IMR-90 (cell line): ENCODE measurements at regions not wholly inside any gene's neighbourhood (a gene's known extent, or its start where the extent isn't known, plus 50 kb on each side); places are given as distances from the start of the nearest gene placed in this dataset.

Source experiments
- ATAC-seq: fragments of 200-7000 bp; cut with Tn5 transposase; 2 replicates; pipeline ENCODE4 v1.9.1; 2020; ENCODE audit warnings: low read depth, mild to moderate bottlenecking, moderate library complexity
- BruUV-seq: library from RNA; stranded (reverse); fragments of 400-500 nt; replicated peaks from 2 replicates; lab custom pipeline; 2021; lab: Mats Ljungman, UMichigan
- CTCF ChIA-PET: fragments of 300-600 bp; formaldehyde crosslinking; extraction: SDS; loops from one replicate; lab custom pipeline; 2021; ENCODE audit warnings: antibody characterized with exemption; lab: Yijun Ruan, JAX
- POLR2A ChIA-PET: fragments of 300-600 bp; sonication (Branson Sonifier 250); formaldehyde crosslinking; loops from one replicate; lab custom pipeline; 2022; ENCODE audit warnings: antibody characterized with exemption; ENCODE audit not compliant: unreplicated experiment; lab: Charles Lee
- DNase-seq: peaks from one replicate; pipeline ENCODE4 v3.0.0; 2013
- H2AFZ ChIP-seq: replicated peaks from 2 replicates; pipeline ENCODE3; 2013; ENCODE audit warnings: low read length, mild to moderate bottlenecking; ENCODE audit not compliant: poor library complexity
- H2AK5ac ChIP-seq: 2 replicates; pipeline ENCODE4 v1.6.1; 2013; ENCODE audit warnings: low read depth, low read length, inconsistent platforms
- H2AK9ac ChIP-seq: replicated peaks from 2 replicates; pipeline ENCODE3; 2013; ENCODE audit warnings: mild to moderate bottlenecking, low read depth, low read length, moderate library complexity; ENCODE audit not compliant: poor library complexity
- H2BK120ac ChIP-seq: 2 replicates; pipeline ENCODE4 v1.6.1; 2013; ENCODE audit warnings: low read depth, low read length, inconsistent platforms
- H2BK15ac ChIP-seq: 3 replicates; pipeline ENCODE4 v1.6.1; 2013; ENCODE audit warnings: low read depth, low read length, inconsistent platforms
- H2BK20ac ChIP-seq: 2 replicates; pipeline ENCODE4 v1.6.1; 2013; ENCODE audit warnings: low read depth, mild to moderate bottlenecking, inconsistent platforms, low read length, moderate library complexity
- H2BK5ac ChIP-seq: 2 replicates; pipeline ENCODE4 v1.6.1; 2013; ENCODE audit warnings: mild to moderate bottlenecking, low read depth, low read length, inconsistent platforms; ENCODE audit not compliant: poor library complexity, severe bottlenecking
- H3K14ac ChIP-seq: replicated peaks from 2 replicates; pipeline ENCODE4 v1.6.1; 2013; ENCODE audit warnings: low read depth, low read length, inconsistent platforms
- H3K18ac ChIP-seq: 2 replicates; pipeline ENCODE4 v1.6.1; 2013; ENCODE audit warnings: low read depth, low read length, control low read depth
- H3K23ac ChIP-seq: 2 replicates; pipeline ENCODE4 v1.6.1; 2013; ENCODE audit warnings: low read depth, low read length, inconsistent platforms
- H3K27ac ChIP-seq: 2 replicates; pipeline ENCODE4 v1.5.1; 2013; ENCODE audit warnings: mild to moderate bottlenecking, control low read depth, low read length; ENCODE audit not compliant: insufficient read depth
- H3K27me3 ChIP-seq: 2 replicates; pipeline ENCODE4 v1.6.1; 2013; ENCODE audit warnings: low read length; ENCODE audit not compliant: control insufficient read depth, insufficient read depth
- H3K36me3 ChIP-seq: 2 replicates; pipeline ENCODE4 v1.6.1; 2013; ENCODE audit warnings: low read length, mixed read lengths; ENCODE audit not compliant: control insufficient read depth, insufficient read depth
- H3K4ac ChIP-seq: 2 replicates; pipeline ENCODE4 v1.6.1; 2013; ENCODE audit warnings: low read depth, low read length, inconsistent platforms
- H3K4me1 ChIP-seq: 2 replicates; pipeline ENCODE4 v1.6.1; 2013; ENCODE audit warnings: low read length, mixed read lengths; ENCODE audit not compliant: control insufficient read depth, insufficient read depth
- H3K4me2 ChIP-seq: 2 replicates; pipeline ENCODE4 v1.6.1; 2013; ENCODE audit warnings: low read depth, mild to moderate bottlenecking, control low read depth, low read length, moderate library complexity
- H3K4me3 ChIP-seq: 2 replicates; pipeline ENCODE4 v1.5.1; 2013; ENCODE audit warnings: low read depth, mild to moderate bottlenecking, control low read depth, low read length, moderate library complexity; ENCODE audit not compliant: insufficient read depth
- H3K56ac ChIP-seq: 2 replicates; pipeline ENCODE4 v1.6.1; 2013; ENCODE audit warnings: low read length, inconsistent platforms; ENCODE audit not compliant: insufficient read depth; ENCODE audit errors: extremely low read depth
- H3K79me1 ChIP-seq, 2 experiments: 2 replicates each; pipeline ENCODE4 v1.6.1; 2013; ENCODE audit warnings: low read length in 2 of 2, inconsistent platforms in 1 of 2, low read depth in 1 of 2
- H3K9ac ChIP-seq: 2 replicates; pipeline ENCODE4 v1.6.1; 2013; ENCODE audit warnings: low read depth, low read length, control low read depth
- H3K9me1 ChIP-seq: 2 replicates; pipeline ENCODE4 v1.6.1; 2013; ENCODE audit warnings: low read length, inconsistent platforms; ENCODE audit not compliant: insufficient read depth
- H3K9me3 ChIP-seq: 2 replicates; pipeline ENCODE4 v1.6.1; 2013; ENCODE audit warnings: low read length; ENCODE audit not compliant: control insufficient read depth, insufficient read depth
- H4K20me1 ChIP-seq: 2 replicates; pipeline ENCODE4 v1.6.1; 2013; ENCODE audit warnings: low read length, inconsistent platforms; ENCODE audit not compliant: insufficient read depth
- H4K5ac ChIP-seq: 2 replicates; pipeline ENCODE4 v1.6.1; 2013; ENCODE audit warnings: mild to moderate bottlenecking, low read depth, low read length, control low read depth
- H4K8ac ChIP-seq, 2 experiments: 2 replicates each; pipeline ENCODE4 v1.6.1; 2013; ENCODE audit warnings: low read depth in 2 of 2, low read length in 2 of 2, control low read depth in 1 of 2, inconsistent platforms in 1 of 2
- H4K91ac ChIP-seq: 2 replicates; pipeline ENCODE4 v1.6.1; 2013; ENCODE audit warnings: low read depth, low read length, inconsistent platforms; ENCODE audit not compliant: insufficient read depth
- CEBPB ChIP-seq: IDR thresholded peaks from 2 replicates; pipeline ENCODE4 v1.6.1; 2012; ENCODE audit warnings: low read depth, low read length, improper control_type of control experiment
- CHD1 ChIP-seq: IDR thresholded peaks from 2 replicates; pipeline ENCODE4 v1.6.1; 2012; ENCODE audit warnings: low read depth, low read length, improper control_type of control experiment
- FOS ChIP-seq: fragments of 150-350 bp; IDR thresholded peaks from 2 replicates; pipeline ENCODE4 v1.6.1; 2016; ENCODE audit warnings: low read depth, low read length
- MAFK ChIP-seq: IDR thresholded peaks from 2 replicates; pipeline ENCODE4 v1.6.1; 2012; ENCODE audit warnings: low read depth, low read length, improper control_type of control experiment
- MXI1 ChIP-seq: IDR thresholded peaks from 2 replicates; pipeline ENCODE4 v1.6.1; 2012; ENCODE audit warnings: low read depth, mild to moderate bottlenecking, low read length, moderate library complexity, borderline replicate concordance
- NFE2L2 ChIP-seq: fragments of 150-350 bp; IDR thresholded peaks from 2 replicates; pipeline ENCODE4 v1.6.1; 2016; ENCODE audit warnings: low read depth, mild to moderate bottlenecking, low read length
- POLR2A ChIP-seq: IDR thresholded peaks from 2 replicates; pipeline ENCODE4 v1.6.1; 2012; ENCODE audit warnings: mild to moderate bottlenecking, low read depth, low read length
- WGBS, 2 experiments: methylation state at CpG; one replicate each; pipeline versions ENCODE4 v1.1.5 to v1.1.7; 2013; ENCODE audit warnings: missing lambda C conversion rate in 2 of 2; ENCODE audit not compliant: insufficient read length in 1 of 2; ENCODE audit errors: extremely low coverage in 2 of 2; 5-methylcytosine and 5-hydroxymethylcytosine counted together
- dilution Hi-C: fragments of 300-500 bp; cut with HindIII; formaldehyde crosslinking; loops from one replicate; pipeline ENCODE4 v1.14.3; 2018; ENCODE audit warnings: low sequenced_read_pairs; ENCODE audit not compliant: unreplicated experiment
- in situ Hi-C: fragments of 300-500 bp; cut with MboI; formaldehyde crosslinking; loops from 3 replicates; pipeline ENCODE4 v1.14.3; 2019; ENCODE audit warnings: low sequenced_read_pairs, inconsistent platforms, mixed read lengths
- intact Hi-C: fragments of 100-400 bp; cut with micrococcal nuclease; formaldehyde crosslinking; loops from 2 replicates; pipeline ENCODE4 v1.10.0; 2022
- TF ChIP-seq, protein P1 (sequence below): conservative IDR thresholded peaks from 2 replicates; pipeline ENCODE4 v1.5.1; 2012; ENCODE audit warnings: mild to moderate bottlenecking, low read depth, low read length, improper control_type of control experiment
- TF ChIP-seq, protein P2 (sequence below): fragments of 150-350 bp; IDR thresholded peaks from 2 replicates; pipeline ENCODE4 v1.6.1; 2017; ENCODE audit warnings: mild to moderate bottlenecking, antibody characterized with exemption, low read length, low read depth

DNA sequence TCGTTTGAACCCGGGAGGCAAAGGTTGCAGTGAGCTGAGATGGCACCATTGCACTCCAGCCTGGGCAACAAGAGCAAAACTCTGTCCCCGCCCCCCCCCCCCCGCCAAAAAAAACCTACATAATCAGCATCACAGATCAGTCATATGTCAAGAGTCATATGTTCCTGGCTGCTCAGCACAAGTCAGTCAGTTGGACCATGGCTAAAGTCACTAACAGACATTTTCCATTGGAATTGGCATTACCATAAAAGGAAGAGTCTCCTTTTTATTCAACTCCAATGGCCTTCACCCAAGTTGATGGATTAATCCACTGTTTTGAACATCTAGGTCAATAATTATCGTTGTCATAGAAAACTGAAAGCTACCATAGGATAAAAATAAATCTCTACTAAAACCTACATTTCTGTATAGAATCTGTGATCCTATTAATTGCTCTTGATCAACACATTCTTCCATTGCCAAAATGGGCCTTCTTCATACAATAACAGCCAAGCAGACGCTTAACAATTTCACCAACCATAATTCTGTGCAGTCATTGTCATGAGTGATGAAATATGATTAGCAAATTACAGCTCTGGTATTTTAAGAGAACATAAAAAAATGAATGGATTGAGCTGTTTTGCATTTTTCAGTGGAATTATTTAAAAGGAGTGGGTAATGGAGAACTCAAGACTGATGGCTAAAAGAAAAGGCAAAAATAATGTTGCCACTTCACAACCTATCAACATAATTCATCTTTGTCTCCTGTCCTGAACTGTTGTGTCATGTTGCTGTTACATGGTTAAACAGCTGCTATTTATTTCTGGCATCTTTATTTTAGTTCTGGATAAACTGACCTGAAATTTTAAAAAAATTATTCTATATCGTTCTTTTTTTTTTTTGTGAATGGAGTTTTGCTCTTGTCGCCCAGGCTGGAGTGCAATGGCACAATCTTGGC, 555.5 kb upstream of the JARID2 start:
- Histone ChIP-seq H3K14ac (no peak overlapping the region), H4K91ac (no peak overlapping the region), H3K27me3 (no peaks in the 10 kb centered on the region), H2BK20ac (no peak overlapping the region), H2BK15ac (no peak overlapping the region), H3K4me2 (no peak overlapping the region), H2BK5ac (no peak overlapping the region), H3K23ac (no peak overlapping the region), H2AK9ac (no peak overlapping the region), H2AK5ac (no peak overlapping the region), H3K79me1 (no peaks in the 10 kb centered on the region), H3K9me1 (0 out of 2 replicates have a peak, but pooled peaks cover under 1% of the 10 kb centered on the region), H3K9me3 (no peaks in the 10 kb centered on the region), H4K5ac (no peak overlapping the region), H2BK120ac (no peak overlapping the region), H3K18ac (no peak overlapping the region), H4K20me1 (no peaks in the 10 kb centered on the region), H3K36me3 (no peaks in the 10 kb centered on the region), H4K8ac (no peak overlapping the region), H3K4me3 (no peak overlapping the region), H3K4ac (no peak overlapping the region), H3K56ac (no peak overlapping the region; the same call in 1 of the 2 replicates), H3K4me1 (no peaks in the 10 kb centered on the region), H2AFZ (no peak overlapping the region), H3K9ac (no peak overlapping the region), H3K27ac (no peak overlapping the region)
- POLR2A ChIA-PET = no interaction called here
- BruUV-seq = no TSS peak
- DNase-seq = no peak
- in situ Hi-C loops = no loop called here
- ATAC-seq = no peak
- CTCF ChIA-PET = interaction anchor here (0.6 kb wide), 1 partner anchor 23 kb away, joined by 3 read pairs; no protein-coding TSS in a partner anchor
- dilution Hi-C loops = no loop called here
- no CpG with 5 or more reads among the region's 8 CpGs for WGBS, 2 experiments
- intact Hi-C loops = no loop called here
- TF ChIP-seq POLR2A (no peak), MAFK (no peak), CEBPB (no peak), MXI1 (no peak), CHD1 (no peak), NFE2L2 (no peak), FOS (no peak)
- TF ChIP-seq, protein P1, sequence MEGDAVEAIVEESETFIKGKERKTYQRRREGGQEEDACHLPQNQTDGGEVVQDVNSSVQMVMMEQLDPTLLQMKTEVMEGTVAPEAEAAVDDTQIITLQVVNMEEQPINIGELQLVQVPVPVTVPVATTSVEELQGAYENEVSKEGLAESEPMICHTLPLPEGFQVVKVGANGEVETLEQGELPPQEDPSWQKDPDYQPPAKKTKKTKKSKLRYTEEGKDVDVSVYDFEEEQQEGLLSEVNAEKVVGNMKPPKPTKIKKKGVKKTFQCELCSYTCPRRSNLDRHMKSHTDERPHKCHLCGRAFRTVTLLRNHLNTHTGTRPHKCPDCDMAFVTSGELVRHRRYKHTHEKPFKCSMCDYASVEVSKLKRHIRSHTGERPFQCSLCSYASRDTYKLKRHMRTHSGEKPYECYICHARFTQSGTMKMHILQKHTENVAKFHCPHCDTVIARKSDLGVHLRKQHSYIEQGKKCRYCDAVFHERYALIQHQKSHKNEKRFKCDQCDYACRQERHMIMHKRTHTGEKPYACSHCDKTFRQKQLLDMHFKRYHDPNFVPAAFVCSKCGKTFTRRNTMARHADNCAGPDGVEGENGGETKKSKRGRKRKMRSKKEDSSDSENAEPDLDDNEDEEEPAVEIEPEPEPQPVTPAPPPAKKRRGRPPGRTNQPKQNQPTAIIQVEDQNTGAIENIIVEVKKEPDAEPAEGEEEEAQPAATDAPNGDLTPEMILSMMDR = no peak
- TF ChIP-seq, protein P2, sequence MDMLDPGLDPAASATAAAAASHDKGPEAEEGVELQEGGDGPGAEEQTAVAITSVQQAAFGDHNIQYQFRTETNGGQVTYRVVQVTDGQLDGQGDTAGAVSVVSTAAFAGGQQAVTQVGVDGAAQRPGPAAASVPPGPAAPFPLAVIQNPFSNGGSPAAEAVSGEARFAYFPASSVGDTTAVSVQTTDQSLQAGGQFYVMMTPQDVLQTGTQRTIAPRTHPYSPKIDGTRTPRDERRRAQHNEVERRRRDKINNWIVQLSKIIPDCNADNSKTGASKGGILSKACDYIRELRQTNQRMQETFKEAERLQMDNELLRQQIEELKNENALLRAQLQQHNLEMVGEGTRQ = no peak
